ENCODE measurements at regions not wholly inside any gene's neighbourhood (a gene's known extent, or its start where the extent isn't known, plus 50 kb on each side); places are given as distances from the start of the nearest gene placed in this dataset.

DNA sequence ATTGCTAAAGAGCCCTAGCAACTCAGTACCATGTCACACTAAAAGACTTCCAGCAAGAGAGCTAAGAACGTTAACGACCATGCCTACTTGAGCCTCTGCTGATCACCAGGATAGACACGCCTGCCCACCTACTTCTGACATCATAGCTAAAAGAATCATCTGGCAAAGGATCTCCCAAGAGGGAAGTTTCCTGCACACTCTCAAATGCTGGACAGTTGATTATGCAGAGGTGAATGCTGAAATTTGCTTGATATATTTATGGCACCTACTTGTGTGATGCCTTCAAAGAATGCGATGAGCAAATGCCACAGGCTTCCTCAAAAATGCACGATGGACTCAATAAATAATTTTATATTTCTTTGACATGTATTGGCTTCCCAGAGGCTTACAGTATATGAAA lies 113.6 kb downstream of the GALC start:
- no peak overlapping the region for H3K9ac ChIP-seq (ENCODE audit: low read depth in 1 of 2, low read length in 2 of 2)
- no peak overlapping the region for H3K27ac ChIP-seq (ENCODE audit: low read depth in 2 of 2, low read length in 2 of 2)
- no peaks in the 10 kb centered on the region for H3K4me1 ChIP-seq (ENCODE audit: control insufficient read depth in 2 of 2, insufficient read depth in 2 of 2, low read length in 2 of 2)
- no peak overlapping the region for H3K4me3 ChIP-seq (ENCODE audit: low read length in 2 of 2)
- H3K36me3 ChIP-seq (ENCODE audit: control insufficient read depth in 2 of 2, insufficient read depth in 2 of 2, low read length in 2 of 2) = no peaks in the 10 kb centered on the region
- no peaks in the 10 kb centered on the region for H3K9me3 ChIP-seq (ENCODE audit: control insufficient read depth in 2 of 2, low read length in 2 of 2)
- H3K27me3 ChIP-seq (ENCODE audit: control insufficient read depth in 2 of 2, insufficient read depth in 2 of 2, low read length in 2 of 2) = no peaks in the 10 kb centered on the region

DNA sequence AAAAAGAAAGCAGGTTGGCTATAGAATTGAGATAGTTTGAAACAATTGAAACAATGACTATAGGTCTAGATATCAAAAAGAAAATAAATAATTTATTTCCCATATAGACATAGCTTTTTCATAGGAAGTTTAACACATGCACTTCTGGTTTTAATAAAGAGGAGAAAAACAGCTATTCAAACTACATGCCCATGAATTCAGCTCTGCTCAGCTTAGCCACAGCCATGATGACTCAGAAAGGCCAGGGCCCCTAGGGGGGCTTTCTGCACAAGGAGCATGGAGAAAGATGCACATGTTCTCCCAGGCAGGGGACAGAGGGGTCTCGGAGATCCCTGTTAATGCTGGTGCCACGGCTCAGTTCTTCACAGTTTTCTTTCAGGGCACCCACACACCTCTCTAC lies 114.0 kb downstream of the GALC start:
- Histone ChIP-seq H3K4me3 (ENCODE audit: low read length in 2 of 2) (no peak overlapping the region), H3K27ac (ENCODE audit: low read depth in 2 of 2, low read length in 2 of 2) (no peak overlapping the region), H3K4me1 (ENCODE audit: control insufficient read depth in 2 of 2, insufficient read depth in 2 of 2, low read length in 2 of 2) (no peaks in the 10 kb centered on the region), H3K36me3 (ENCODE audit: control insufficient read depth in 2 of 2, insufficient read depth in 2 of 2, low read length in 2 of 2) (no peaks in the 10 kb centered on the region), H3K9me3 (ENCODE audit: control insufficient read depth in 2 of 2, low read length in 2 of 2) (no peaks in the 10 kb centered on the region), H3K9ac (ENCODE audit: low read depth in 1 of 2, low read length in 2 of 2) (no peak overlapping the region), H3K27me3 (ENCODE audit: control insufficient read depth in 2 of 2, insufficient read depth in 2 of 2, low read length in 2 of 2) (no peaks in the 10 kb centered on the region)

DNA sequence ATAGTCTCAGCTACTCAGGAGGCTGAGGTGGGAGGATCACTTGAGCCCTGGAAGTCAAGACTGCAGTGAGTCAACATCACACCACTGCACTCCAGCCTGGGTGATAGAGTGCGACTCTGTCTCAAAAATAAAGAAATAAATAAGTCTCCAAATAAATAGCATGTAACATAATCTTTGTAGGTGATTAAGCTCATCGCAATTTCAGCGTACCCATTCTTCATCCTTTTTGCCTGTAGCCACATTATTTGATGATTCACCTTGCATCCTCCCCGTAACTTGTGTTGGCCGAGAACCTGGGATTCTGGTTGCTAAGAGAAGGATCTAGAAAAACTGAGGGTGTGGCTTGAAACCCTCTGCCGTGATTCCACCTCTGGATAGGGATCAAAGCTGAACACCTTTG lies 115.1 kb downstream of the GALC start:
- Histone ChIP-seq H3K27me3 (ENCODE audit: control insufficient read depth in 2 of 2, insufficient read depth in 2 of 2, low read length in 2 of 2) (no peaks in the 10 kb centered on the region), H3K4me3 (ENCODE audit: low read length in 2 of 2) (no peak overlapping the region), H3K36me3 (ENCODE audit: control insufficient read depth in 2 of 2, insufficient read depth in 2 of 2, low read length in 2 of 2) (no peaks in the 10 kb centered on the region), H3K27ac (ENCODE audit: low read depth in 2 of 2, low read length in 2 of 2) (no peak overlapping the region), H3K9ac (ENCODE audit: low read depth in 1 of 2, low read length in 2 of 2) (no peak overlapping the region), H3K9me3 (ENCODE audit: control insufficient read depth in 2 of 2, low read length in 2 of 2) (no peaks in the 10 kb centered on the region), H3K4me1 (ENCODE audit: control insufficient read depth in 2 of 2, insufficient read depth in 2 of 2, low read length in 2 of 2) (no peaks in the 10 kb centered on the region)

DNA sequence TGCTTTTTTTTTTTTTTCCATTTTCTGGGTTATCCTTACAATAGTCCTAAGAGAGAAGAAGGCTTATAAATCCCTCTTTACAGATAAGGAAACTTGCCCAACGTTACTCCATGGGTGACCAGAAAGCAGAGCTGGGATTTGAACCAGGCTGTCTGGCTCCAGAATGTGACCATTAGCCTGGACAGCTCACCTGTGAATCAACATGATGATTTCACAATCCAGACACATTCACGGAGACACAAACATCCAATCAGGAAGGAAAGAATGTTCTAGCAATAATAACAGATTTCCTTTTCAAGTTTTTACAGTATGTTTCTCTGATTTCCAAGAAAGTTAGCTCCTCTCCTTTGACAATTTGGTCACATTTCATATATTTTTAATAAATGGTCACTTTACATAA lies 118.3 kb downstream of the GALC start:
- H3K4me3 ChIP-seq (ENCODE audit: low read length in 2 of 2) = no peak overlapping the region
- H3K27ac ChIP-seq (ENCODE audit: low read depth in 2 of 2, low read length in 2 of 2) = no peak overlapping the region
- no peak overlapping the region for H3K9ac ChIP-seq (ENCODE audit: low read depth in 1 of 2, low read length in 2 of 2)
- no peaks in the 10 kb centered on the region for H3K4me1 ChIP-seq (ENCODE audit: control insufficient read depth in 2 of 2, insufficient read depth in 2 of 2, low read length in 2 of 2)
- H3K36me3 ChIP-seq (ENCODE audit: control insufficient read depth in 2 of 2, insufficient read depth in 2 of 2, low read length in 2 of 2) = no peaks in the 10 kb centered on the region
- H3K9me3 ChIP-seq (ENCODE audit: control insufficient read depth in 2 of 2, low read length in 2 of 2) = no peaks in the 10 kb centered on the region
- no peaks in the 10 kb centered on the region for H3K27me3 ChIP-seq (ENCODE audit: control insufficient read depth in 2 of 2, insufficient read depth in 2 of 2, low read length in 2 of 2)

DNA sequence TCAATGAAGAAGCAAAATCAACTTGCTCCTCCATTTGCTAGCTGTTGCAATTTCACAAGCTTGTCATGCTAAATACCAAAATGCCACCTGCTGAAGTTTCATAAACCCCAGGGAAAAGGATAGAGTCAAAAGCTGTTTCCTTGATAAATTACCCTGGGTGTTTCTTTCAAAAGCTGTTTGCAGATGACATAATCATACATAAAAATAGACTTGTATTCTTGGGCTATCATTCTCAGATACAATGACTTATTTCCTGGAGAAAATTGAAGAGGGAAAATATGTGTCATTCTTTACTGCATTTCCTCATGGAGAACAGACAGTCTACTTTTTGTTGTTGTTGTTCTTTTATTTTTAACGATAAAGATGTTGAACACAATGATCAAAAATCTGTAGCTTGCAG lies 119.2 kb downstream of the GALC start:
- H3K4me3 ChIP-seq (ENCODE audit: low read length in 2 of 2) = no peak overlapping the region
- no peak overlapping the region for H3K27ac ChIP-seq (ENCODE audit: low read depth in 2 of 2, low read length in 2 of 2)
- no peaks in the 10 kb centered on the region for H3K27me3 ChIP-seq (ENCODE audit: control insufficient read depth in 2 of 2, insufficient read depth in 2 of 2, low read length in 2 of 2)

DNA sequence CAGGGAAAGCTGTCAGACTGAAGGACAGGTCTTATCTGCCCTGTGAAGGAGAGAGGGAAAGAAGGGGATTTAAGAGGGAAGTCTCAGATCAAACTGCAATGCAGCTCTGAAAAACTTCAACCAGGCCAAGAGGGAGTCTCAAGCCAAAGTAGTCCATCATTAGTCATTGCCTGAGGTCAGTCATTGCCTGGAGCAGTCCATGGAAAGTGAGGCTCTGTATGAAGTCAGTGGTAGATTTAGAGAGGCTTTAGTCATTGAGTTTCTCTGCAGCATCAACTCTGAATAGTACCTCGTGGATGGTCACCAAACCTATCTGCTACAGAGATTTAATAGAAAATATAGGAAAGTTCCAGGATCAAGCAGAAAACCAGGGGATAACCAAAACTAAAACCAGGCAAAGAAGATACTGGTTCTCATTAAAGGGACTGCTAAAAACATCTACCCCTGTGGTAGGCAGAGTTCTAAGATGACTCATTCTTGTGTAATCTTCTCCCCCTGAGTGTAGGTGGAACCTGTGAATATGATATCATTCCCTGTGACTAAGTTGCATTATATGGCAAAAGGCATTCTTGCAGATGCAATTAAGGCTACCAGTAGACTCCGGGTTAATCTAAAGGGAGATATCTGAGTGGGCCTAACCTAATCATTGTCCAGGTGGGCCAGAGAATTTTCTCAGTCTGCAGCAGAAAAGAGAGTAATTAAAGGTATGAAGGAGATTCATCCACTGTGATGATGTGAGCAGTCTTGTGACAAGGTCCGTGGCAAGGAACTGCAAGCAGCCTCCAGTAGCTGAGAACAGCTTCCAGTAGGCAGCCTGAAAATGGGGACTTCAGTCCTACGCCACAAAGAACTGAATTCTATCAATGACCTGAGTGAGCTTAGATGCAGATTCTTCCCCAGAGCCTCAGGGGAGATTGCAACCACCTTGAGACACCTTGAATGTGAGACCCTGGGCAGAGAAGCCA lies 123.1 kb downstream of the GALC start:
- H3K27me3 ChIP-seq (ENCODE audit: control insufficient read depth in 2 of 2, insufficient read depth in 2 of 2, low read length in 2 of 2) = no peaks in the 10 kb centered on the region
- H3K4me3 ChIP-seq (ENCODE audit: low read length in 2 of 2) = no peak overlapping the region
- H3K9ac ChIP-seq (ENCODE audit: low read depth in 1 of 2, low read length in 2 of 2) = no peak overlapping the region
- no peaks in the 10 kb centered on the region for H3K9me3 ChIP-seq (ENCODE audit: control insufficient read depth in 2 of 2, low read length in 2 of 2)
- no peaks in the 10 kb centered on the region for H3K36me3 ChIP-seq (ENCODE audit: control insufficient read depth in 2 of 2, insufficient read depth in 2 of 2, low read length in 2 of 2)
- H3K27ac ChIP-seq (ENCODE audit: low read depth in 2 of 2, low read length in 2 of 2) = no peak overlapping the region
- no peaks in the 10 kb centered on the region for H3K4me1 ChIP-seq (ENCODE audit: control insufficient read depth in 2 of 2, insufficient read depth in 2 of 2, low read length in 2 of 2)

More for the DNA sequence above, 119.2 kb downstream of the GALC start:
- no peaks in the 10 kb centered on the region for H3K4me1 ChIP-seq (ENCODE audit: control insufficient read depth in 2 of 2, insufficient read depth in 2 of 2, low read length in 2 of 2)
- no peaks in the 10 kb centered on the region for H3K36me3 ChIP-seq (ENCODE audit: control insufficient read depth in 2 of 2, insufficient read depth in 2 of 2, low read length in 2 of 2)
- no peak overlapping the region for H3K9ac ChIP-seq (ENCODE audit: low read depth in 1 of 2, low read length in 2 of 2)
- no peaks in the 10 kb centered on the region for H3K9me3 ChIP-seq (ENCODE audit: control insufficient read depth in 2 of 2, low read length in 2 of 2)

DNA sequence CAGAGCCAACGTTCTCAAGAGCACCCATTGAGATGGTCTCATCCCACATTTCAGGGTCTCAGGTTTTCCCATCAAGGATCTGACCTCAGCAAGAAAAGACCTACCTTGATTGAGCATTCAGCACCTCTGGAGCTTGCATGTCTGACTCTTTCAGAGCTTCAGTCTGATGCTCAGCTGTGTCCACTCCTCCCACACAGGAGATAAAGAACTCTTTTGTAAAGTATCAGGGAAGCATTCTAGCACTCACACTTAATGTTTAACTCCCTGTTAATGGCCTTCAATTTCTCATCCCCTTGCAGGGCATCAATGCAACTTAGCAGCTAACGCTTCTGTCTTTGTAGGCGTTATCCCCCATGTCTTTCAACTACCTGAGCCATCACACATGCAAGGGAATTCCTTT lies 124.1 kb downstream of the GALC start:
- Histone ChIP-seq H3K9ac (ENCODE audit: low read depth in 1 of 2, low read length in 2 of 2) (no peak overlapping the region), H3K9me3 (ENCODE audit: control insufficient read depth in 2 of 2, low read length in 2 of 2) (no peaks in the 10 kb centered on the region), H3K36me3 (ENCODE audit: control insufficient read depth in 2 of 2, insufficient read depth in 2 of 2, low read length in 2 of 2) (no peaks in the 10 kb centered on the region), H3K4me1 (ENCODE audit: control insufficient read depth in 2 of 2, insufficient read depth in 2 of 2, low read length in 2 of 2) (no peaks in the 10 kb centered on the region), H3K4me3 (ENCODE audit: low read length in 2 of 2) (no peak overlapping the region), H3K27me3 (ENCODE audit: control insufficient read depth in 2 of 2, insufficient read depth in 2 of 2, low read length in 2 of 2) (no peaks in the 10 kb centered on the region), H3K27ac (ENCODE audit: low read depth in 2 of 2, low read length in 2 of 2) (no peak overlapping the region)

DNA sequence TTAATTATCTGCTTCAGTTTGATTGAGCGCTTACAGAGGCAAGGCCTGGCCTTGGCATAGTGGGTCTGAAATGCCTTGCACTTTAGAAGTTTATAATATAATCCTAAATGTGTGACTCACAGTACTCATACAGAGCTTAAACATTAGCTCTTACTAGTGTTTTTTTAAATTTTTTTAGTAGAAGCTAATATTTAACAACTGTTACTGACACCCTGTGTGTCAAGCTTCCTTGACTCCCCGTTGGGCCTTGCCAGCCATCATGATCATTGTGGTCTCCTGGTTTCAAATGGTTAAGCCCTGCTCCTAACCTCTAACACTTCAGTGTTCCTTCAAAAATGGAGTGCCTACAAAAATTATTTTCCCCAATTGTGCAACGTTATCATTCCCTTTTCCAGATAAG lies 126.9 kb downstream of the GALC start:
- Histone ChIP-seq H3K4me1 (ENCODE audit: control insufficient read depth in 2 of 2, insufficient read depth in 2 of 2, low read length in 2 of 2) (no peaks in the 10 kb centered on the region), H3K27ac (ENCODE audit: low read depth in 2 of 2, low read length in 2 of 2) (no peak overlapping the region), H3K36me3 (ENCODE audit: control insufficient read depth in 2 of 2, insufficient read depth in 2 of 2, low read length in 2 of 2) (no peaks in the 10 kb centered on the region), H3K4me3 (ENCODE audit: low read length in 2 of 2) (no peak overlapping the region), H3K27me3 (ENCODE audit: control insufficient read depth in 2 of 2, insufficient read depth in 2 of 2, low read length in 2 of 2) (no peaks in the 10 kb centered on the region), H3K9me3 (ENCODE audit: control insufficient read depth in 2 of 2, low read length in 2 of 2) (no peaks in the 10 kb centered on the region), H3K9ac (ENCODE audit: low read depth in 1 of 2, low read length in 2 of 2) (no peak overlapping the region)

DNA sequence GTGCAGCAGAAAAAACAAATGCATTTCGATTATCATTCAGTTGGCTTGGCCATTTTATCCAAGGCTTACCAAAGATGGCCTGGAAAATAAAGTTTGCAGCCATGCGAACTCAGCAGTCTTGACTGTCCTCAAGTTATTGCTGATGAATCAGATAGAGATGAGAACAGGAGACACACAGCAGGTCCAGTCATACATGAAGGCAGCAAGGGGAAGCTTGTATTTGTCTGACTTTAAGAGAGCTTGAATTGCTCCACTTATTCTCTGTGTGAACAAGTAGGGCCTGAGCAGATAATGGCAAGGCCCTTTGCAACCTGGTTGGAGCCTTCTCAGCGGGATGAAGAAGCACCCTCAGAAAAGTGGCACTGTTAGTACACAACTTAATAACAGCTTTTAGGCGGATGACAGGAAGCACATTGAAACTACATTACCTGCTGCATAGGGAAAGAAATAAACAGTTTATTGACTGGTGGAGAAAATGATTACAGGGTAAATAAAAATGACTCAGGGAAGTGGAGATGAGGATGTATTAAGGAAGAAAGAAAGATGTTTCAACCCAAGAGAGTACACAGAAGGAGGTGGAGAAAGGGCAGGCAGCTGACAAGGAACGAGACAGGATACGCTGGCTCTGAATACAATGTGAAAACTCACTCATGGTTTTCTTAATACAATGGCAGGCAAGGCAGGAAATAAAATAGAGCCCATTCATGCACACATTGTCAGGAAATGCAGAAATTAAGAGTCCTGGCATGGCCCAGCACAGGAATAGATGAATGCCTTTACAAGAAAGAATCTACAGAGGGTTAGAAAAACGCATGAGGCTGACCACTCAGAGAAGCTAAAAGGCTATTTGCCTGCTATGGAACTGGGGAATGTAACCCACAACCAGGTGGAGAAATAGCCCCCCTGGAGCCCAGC lies 128.4 kb downstream of the GALC start:
- Histone ChIP-seq H3K27ac (ENCODE audit: low read depth in 2 of 2, low read length in 2 of 2) (no peak overlapping the region), H3K9ac (ENCODE audit: low read depth in 1 of 2, low read length in 2 of 2) (no peak overlapping the region), H3K4me1 (ENCODE audit: control insufficient read depth in 2 of 2, insufficient read depth in 2 of 2, low read length in 2 of 2) (no peaks in the 10 kb centered on the region), H3K36me3 (ENCODE audit: control insufficient read depth in 2 of 2, insufficient read depth in 2 of 2, low read length in 2 of 2) (no peaks in the 10 kb centered on the region), H3K27me3 (ENCODE audit: control insufficient read depth in 2 of 2, insufficient read depth in 2 of 2, low read length in 2 of 2) (no peaks in the 10 kb centered on the region), H3K9me3 (ENCODE audit: control insufficient read depth in 2 of 2, low read length in 2 of 2) (no peaks in the 10 kb centered on the region), H3K4me3 (ENCODE audit: low read length in 2 of 2) (no peak overlapping the region)

DNA sequence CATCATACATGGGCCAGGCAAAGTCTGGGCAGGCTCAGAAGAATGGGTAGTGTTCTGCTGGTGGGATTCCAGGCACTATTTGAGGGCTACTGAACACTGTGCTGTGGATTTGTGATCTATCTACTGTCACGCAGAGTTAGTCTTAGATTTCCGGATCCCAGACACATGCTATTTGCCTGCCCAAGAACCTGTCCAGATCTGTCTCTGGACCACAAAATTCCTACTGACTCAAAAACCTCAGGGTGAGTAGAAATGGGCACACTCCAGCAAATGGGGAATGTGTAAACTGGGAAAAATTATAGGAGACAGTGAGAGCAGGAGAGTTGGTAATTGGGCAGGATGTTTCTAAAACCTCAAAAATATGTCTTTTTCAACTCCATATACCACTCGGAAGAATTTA lies 129.9 kb downstream of the GALC start:
- H3K4me1 ChIP-seq (ENCODE audit: control insufficient read depth in 2 of 2, insufficient read depth in 2 of 2, low read length in 2 of 2) = no peaks in the 10 kb centered on the region
- no peak overlapping the region for H3K27ac ChIP-seq (ENCODE audit: low read depth in 2 of 2, low read length in 2 of 2)
- H3K9me3 ChIP-seq (ENCODE audit: control insufficient read depth in 2 of 2, low read length in 2 of 2) = no peaks in the 10 kb centered on the region
- no peaks in the 10 kb centered on the region for H3K36me3 ChIP-seq (ENCODE audit: control insufficient read depth in 2 of 2, insufficient read depth in 2 of 2, low read length in 2 of 2)
- no peak overlapping the region for H3K9ac ChIP-seq (ENCODE audit: low read depth in 1 of 2, low read length in 2 of 2)
- no peak overlapping the region for H3K4me3 ChIP-seq (ENCODE audit: low read length in 2 of 2)
- H3K27me3 ChIP-seq (ENCODE audit: control insufficient read depth in 2 of 2, insufficient read depth in 2 of 2, low read length in 2 of 2) = no peaks in the 10 kb centered on the region
